Neural progenitor cell (in vitro differentiated cells): ENCODE measurements at regions not wholly inside any gene's neighbourhood (a gene's known extent, or its start where the extent isn't known, plus 50 kb on each side); places are given as distances from the start of the nearest gene placed in this dataset.

Source experiments
- CTCF ChIP-seq: fragments of 200-600 bp; sonication (generic); IDR thresholded peaks from 2 replicates; pipeline ENCODE4 v1.5.1; 2017; ENCODE audit warnings: antibody characterized with exemption, mild to moderate bottlenecking
- EZH2 ChIP-seq: fragments of 200-600 bp; sonication (generic); IDR thresholded peaks from 2 replicates; pipeline ENCODE4 v1.6.1; 2017; ENCODE audit warnings: antibody characterized with exemption, mild to moderate bottlenecking, moderate library complexity

DNA sequence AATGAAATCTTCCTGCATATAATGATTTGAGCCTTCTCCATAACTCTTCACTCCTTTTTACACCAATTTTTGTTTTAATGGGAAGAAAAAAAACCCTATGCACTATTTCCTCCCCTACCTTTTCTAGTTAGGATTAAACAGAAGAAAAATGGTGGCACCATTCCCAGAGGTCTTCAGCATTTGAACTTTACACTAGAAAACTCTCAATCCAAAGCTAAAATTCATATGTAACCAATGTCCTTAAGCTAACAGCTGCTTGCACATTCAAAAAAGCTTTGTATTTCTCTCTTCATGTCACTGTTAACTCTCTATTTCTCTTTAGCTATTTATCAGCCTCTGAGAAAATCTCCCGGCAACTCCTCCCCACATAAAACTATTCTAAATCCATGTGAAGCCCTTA lies 90.3 kb upstream of the UBL3 start:
- TF ChIP-seq CTCF: no peak
- no peak for TF ChIP-seq EZH2
